Gastroesophageal sphincter (tissue), 3 donors: ENCODE measurements at regions not wholly inside any gene's neighbourhood (a gene's known extent, or its start where the extent isn't known, plus 50 kb on each side); places are given as distances from the start of the nearest gene placed in this dataset.

Experiments used
- CTCF ChIP-seq, 4 experiments: fragments of 200-600 bp in 2 of 4; fragments of 450-650 bp in 2 of 4; sonication (generic) in 1 of 4; IDR thresholded peaks; one replicate each; pipeline ENCODE4 v1.5.1; 2017 to 2019; ENCODE audit warnings: antibody characterized with exemption in 4 of 4, mild to moderate bottlenecking in 2 of 4, moderate library complexity in 2 of 4
- EP300 ChIP-seq: sonication (generic); formaldehyde crosslinking; IDR thresholded peaks from one replicate; pipeline ENCODE4 v1.6.1; 2017; ENCODE audit warnings: antibody characterized with exemption, mild to moderate bottlenecking
- POLR2A ChIP-seq, 2 donors: fragments of 450-650 bp; IDR thresholded peaks; one replicate each; pipeline ENCODE4 v1.6.1; 2017; ENCODE audit warnings: antibody characterized with exemption in 2 of 2, mild to moderate bottlenecking in 2 of 2, moderate library complexity in 1 of 2

DNA sequence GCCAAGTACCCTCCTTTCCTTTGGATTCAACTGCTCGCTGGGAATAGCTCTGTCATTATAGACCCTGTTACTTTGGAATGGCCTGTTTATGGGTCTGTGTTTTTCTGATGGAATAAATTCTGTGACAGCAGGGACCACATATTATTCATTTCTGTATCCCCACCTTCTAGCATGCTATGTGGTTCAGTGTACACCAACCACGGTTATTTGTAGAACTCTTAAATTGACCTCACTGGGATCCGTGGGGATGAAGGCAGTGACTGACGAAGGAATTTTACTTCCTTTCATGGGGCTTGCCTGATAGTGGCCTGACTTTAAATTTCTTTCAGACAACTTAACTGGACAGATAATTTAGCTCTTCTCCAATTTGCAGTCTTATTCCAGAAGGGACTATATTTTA is 343.2 kb downstream of the SPRY1 start:
- no peak for TF ChIP-seq CTCF (IDR thresholded peaks at IDR 0.05)
- TF ChIP-seq POLR2A (IDR thresholded peaks at IDR 0.05): no peak
- no peak for TF ChIP-seq EP300
